Cerebellar nuclear complex (tissue), 1 donor: ENCODE measurements at regions not wholly inside any gene's neighbourhood (a gene's known extent, or its start where the extent isn't known, plus 50 kb on each side); places are given as distances from the start of the nearest gene placed in this dataset.

ENCODE experiments used
- DNase-seq, 2 experiments: peaks; one replicate each; lab custom pipeline; 2025; lab: John Stamatoyannopoulos, UW

DNA sequence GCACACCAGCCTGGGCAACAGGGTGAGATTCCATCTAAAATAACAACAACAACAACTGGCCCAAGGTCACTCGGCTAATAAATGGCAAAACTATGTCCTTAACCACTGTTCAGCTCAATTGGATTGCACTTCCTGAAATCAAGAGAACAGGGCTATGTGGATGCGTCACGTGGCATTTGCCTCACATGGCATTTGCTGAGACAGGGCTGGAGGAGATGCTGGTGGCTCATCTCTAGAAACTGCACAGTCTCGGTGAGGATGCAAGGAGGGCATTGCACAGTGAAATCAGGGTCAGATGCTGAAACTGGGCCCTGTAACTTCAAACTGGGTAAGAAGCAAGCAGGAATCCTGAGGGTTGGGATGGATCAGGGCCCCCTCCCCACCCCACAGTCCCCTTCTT, 171.9 kb downstream of the BUD13 start:
- no peak for DNase-seq

DNA sequence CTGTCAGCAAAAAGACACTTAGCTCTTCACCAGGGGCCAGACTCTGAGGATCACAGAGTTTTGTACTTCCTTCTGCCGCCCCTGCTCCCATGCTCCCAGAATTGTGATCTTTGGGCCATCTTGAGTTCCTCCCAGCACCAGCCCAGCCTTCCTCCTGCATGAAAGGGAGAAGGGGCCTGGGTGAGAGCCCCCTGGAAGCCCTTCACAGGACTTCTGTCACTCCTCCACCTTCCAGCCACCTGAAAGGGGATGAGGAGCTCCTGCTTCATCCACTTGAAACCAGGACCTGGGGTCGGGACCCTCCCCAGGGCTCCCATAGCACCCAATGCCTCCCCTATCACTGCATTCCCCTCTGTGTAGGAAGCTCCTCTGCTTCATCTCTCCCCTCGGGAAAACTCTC, 174.2 kb downstream of the BUD13 start:
- DNase-seq, result no peak

DNA sequence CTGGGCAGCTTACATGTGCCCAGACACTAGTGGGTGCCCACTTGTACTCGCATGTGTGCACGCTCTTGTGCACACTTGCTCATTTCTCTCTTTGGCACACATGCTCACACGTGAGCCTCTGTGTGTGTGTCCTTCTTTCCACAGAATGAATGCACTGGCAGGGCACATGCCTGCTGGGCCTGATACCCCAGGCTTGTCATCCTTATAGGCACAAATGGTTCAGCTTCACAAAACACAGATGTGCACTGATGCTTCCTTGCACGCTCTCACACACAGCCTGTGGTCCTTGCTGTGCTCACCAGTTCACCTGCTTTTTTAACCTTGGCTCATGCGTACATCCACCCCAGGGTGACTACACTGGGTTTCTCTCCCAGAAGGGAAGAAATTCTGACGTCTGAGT, 174.8 kb downstream of the BUD13 start:
- DNase-seq, result no peak

DNA sequence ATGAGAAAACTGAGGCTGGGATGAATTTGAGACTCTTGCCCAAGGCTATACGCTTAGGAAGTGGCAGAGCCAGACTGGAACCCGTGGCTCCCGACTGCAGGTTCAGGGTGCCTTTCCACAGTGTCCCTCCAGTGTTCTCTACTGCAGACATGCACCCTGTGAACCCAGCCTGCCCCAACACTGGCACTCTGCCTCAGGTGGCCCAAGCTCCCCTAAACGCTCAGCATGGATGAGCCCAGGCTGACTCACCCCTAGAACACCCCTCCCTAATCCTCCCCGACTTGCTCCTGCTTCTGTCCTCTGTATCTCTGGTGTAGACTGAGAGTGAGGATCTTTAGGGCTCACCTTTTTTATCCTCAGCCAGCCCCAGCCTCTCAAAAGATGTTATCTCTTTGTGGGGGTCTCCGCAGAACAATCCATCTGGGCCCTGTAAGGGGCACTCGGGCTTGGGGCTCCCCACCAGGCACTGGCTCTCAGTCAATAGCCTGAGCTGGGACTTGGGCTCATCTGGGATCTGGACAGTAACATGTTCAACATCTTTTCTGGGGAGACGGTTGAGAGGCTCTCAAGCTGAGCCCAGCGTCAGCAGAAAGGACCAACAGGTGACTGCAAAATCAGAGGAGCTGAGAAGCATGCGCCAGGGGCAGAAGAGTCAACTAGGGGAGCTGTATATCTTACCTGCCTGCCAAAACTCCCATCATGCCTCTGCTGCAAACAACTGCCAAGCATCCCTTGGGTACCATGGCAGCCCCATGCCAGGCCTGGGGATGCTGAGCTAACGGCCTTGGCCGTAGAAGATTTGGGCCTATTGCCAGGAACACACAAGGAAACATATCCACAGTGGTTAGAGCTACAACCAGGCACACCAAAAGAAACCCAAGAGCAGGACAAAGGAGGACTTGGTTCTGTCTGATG, 176.2 kb downstream of the BUD13 start:
- no peak for DNase-seq

DNA sequence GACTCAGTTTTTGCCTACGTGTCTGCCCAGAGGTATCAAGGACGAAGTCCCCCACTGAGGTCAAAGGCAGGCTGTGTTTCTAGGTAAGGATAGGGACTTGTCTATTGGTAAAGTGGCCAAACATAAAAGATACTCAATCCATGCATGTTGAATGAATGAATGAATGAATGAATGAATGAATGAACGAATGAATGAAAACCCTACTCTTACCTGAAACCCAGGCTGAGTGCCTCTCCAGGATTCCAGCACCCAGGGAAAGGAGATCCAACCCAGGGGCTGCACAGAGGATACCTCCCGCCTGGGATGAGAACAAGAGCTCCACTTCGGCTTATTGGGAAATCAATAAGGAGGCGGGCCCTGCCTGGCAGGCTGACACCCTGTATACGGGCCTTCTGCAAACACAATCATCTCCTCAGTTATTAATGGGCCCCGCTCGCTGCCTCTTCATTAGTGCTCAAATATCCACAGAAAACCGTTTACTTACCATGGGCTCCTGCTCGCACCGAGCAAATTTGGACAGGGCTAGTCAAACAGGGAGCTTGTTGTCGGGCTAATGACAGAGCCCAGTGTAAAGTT, 177.4 kb downstream of the BUD13 start:
- no peak for DNase-seq

DNA sequence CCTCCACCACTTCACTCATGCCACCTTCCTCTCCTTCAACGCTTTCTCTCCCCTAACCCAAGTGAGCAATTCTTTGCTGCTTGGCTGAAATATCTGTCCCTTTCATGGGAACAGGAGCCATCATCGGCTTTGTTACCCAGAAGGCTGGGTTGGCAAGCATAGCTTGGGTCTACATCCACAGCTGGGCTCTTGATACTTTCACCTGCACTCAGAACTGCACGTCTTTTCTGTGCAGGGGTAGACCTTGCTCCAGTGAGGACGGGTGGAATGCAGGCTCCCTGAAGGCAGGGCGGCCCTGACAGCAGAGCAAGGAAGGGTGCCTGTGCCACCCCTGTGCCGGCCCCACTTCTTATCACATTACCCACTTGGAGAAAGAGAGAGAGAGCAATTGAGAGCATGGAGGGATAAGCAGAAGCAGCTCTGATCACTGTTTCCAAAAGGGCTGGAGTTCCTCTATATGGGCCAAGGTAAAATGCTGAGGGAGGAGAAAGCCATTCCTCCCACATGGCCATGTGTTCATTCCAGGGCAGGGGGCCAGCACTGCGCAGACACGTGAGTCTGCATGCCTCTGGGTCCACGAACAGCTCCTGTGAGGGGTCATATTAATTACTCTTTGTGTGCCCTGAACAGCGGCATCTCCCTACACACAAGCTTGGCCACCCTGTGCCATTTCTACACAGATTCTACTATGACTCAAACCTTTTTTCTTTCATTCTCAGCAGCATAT, 181.8 kb downstream of the BUD13 start:
- no peak for DNase-seq

DNA sequence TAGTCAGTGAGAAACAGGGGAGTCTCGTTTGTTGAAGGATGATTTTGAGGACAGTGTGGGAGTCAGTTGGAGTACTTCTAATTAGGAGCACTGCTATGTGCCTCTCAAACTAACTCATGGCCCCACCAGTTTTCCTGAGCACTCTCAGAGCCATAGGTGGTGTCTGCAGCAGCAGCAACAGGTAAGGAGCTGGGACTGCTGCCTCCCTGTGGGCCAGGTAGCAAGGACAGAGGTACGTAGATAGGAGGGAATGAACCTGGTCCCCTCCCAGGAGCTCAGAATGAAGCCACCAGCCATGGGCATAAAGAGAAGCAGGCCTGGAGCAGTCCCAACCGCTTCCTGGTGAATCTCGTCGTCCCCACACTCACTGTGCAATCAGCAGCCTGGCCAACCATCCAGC, 183.4 kb downstream of the BUD13 start:
- DNase-seq, result no peak

DNA sequence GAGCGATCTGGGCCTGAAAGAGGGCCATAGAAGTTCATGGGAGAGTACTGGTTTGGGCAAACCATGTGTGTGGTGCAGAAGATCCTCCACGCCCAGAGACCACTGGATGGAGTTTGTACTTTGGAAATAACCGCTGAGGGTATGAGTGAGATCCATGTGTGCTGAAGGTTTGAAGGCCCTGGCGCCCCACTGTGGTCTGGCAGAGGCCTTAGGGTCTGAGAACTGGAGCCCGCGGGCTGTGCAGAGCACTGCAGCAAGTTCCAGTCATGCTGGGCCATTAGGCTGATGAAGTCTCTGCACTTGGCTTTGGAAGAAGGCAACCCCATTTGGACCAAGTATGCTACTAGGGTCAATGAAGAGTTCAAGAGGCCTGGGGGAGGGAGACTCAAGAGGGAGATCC, 186.4 kb downstream of the BUD13 start:
- DNase-seq, result no peak

DNA sequence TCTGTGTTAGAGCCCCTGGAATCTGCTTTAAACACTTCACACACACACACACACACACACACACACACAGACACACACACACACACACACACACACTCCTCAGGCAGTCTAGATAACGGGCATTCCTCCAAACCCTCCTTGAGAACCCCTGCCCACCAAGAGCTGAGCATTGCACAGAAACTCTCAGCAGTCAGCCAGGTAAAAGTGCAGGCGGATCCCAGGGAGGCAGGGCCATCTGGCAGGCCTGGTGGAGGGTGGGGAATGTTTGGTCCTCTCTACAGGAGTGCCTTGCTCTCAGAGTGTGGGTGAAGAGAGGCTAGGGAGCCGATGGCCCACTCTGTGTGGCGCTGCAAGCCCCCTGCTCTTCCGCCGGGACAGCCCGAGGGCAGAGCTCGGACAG, 190.2 kb downstream of the BUD13 start:
- DNase-seq, result no peak

DNA sequence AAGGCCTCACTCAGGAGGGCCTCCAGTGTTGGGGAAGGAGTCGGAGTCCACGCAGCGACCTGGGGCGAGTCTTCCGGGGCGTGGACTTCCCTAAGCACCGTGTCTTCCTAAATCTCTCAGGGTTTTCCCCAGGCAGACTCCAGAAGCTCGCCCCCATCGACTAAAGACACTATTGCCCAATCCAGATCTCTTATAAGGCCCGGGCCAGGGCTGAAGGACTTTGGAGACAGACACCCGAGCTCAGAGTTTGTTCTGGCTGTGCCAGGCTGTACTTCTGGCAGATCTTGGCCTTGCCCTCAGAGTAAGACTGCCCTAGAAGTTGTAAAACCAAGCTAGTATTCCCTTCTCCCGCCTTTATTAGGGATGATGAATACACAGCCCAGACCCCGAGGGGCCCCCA, 191.4 kb downstream of the BUD13 start:
- DNase-seq, result no peak

DNA sequence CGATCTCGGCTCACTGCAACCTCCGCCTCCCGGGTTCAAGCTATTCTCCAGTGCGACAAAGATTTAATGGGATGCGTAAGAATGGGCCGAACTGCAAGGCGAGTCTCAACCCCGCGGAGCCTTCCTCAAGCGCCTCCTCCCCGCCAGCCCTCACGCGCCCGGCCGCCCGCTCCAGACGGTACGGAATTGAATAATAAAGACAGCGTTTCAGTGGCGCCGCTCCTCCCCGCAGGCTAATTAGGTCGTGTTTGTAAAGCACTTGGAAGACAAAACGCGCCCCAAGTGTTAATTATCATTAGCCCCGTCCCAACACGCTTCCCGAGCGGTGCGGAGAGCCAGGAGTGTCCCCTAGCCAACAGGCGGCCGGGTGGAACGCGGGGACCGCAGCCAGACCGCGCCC, 192.0 kb downstream of the BUD13 start:
- DNase-seq, result no peak

DNA sequence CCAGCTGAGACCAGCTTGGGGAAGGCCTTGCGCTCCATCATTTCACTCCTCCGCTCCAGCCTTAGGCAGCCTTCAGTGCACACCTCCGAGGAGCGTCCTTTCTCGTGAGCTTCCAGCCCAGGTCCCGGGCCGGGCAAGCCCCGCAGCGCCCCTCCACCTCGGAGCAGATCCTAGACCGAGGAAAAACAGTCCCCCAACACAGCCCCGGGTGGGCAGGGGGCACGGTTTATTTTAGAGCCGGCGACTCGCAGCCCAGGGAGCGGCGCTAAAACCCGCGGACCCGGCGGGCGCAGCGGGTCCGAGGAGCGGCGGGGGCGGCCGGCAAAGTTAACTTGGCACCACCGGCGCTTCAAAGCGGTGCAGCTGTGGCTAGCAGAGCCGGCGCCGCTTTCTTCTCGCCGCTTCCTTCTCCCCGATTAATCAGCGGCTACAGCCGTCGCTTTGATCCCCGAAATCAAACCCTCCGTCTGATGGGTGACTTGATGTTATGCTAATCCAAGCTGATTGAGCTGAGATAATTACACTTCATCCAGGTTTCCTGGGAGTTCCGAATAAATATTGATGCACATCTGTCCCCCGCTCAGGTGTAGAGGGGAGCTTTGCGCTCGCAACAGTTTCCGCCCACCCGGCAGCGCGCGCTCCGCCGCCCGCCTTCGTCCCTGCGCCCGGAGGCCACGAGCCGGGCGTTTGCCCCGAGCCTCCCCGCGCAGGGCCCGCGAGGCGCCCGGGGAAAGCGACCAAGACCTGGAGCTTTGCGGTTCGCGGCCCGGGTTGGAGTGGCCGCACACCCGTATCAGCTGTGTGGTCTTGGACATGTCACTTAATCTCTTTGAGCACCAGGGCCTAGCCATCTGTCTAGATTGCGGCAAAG, 192.7 kb downstream of the BUD13 start:
- DNase-seq, result no peak

DNA sequence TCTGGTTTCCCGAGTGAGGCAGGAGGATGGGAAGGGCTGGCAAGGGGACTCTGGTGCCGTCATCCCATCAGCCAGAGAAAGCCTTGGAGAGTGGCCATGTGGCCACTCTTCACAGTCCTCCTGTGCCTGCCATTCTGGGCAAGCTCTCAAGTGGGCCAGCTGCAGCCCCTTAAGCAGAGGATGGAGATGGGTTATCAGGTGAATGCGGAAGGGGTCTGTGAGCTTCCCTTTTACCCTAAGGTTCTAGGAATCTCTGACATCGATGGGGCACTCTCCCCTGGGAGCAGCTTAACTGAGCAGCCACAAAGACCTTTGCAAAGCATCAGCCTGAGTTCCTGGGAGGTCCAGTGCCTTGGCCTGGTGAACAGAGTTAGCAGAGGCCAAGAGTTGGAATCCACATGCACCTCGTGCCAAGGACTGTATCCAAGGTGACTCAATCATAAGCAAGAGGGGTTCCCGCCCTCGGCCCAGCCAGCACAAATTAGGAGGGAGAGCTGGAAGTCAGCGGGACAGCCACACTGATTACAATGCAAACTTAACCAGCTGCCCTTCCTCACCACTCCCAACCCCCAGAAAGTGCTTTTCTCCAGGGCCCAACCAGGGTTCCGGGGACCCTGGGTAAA, 193.6 kb downstream of the BUD13 start:
- no peak for DNase-seq

DNA sequence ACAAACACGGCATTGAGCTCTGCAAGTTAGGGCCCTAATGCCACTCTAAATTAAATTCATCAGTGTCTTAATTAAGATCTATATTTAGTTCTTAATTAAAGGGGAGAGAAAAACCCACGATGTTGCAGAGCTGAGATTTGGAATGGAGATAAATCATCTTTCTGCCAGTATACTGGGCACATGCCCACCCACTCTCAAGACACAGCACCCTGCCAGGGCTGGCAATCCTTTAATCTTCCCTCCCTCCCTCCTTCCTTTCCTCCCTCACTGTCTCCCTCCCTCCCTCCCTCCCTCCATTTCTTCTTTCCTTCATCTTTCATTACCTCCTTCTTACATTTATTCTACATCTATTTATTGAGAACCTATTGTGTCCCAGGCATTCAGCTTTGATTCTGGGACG, 194.8 kb downstream of the BUD13 start:
- DNase-seq, result no peak

DNA sequence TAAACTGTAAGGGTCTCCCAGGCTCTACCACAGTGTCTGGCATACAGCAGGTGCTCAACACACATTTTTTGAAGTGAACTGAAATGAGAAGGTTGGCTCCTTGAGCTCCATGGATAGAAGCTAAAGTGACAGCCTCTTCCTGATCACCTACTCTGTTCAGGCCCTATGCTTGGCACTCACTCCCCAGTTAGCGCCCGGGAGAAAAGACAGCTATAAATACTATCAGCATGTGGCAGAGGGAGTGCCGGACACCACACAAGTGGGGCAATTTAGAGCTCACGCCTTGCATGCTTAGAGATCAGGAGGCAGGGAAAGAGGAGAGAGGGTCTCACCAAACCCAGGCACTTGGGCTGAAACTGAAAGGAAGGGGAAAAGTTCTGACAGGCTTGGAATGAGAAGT, 195.5 kb downstream of the BUD13 start:
- DNase-seq, result no peak

DNA sequence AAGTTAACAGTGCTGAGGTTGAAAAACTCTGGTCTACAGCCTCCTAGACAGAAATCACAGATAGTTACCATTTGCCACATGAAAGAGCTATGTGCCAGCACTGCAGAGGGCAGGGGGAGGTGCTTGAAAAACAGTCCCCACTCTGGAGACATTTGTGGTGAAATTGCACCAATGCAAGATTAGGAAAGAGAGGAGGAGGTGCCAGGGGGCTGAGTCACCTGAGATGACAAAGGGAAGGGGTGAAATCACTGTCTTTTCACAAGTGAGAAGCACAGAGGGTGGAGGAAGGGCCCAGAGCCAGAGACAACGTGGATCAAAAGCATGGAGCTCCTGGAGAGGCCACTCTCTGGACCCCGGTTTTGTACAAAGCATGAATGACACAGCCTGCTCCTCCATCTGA, 196.3 kb downstream of the BUD13 start:
- no peak for DNase-seq

DNA sequence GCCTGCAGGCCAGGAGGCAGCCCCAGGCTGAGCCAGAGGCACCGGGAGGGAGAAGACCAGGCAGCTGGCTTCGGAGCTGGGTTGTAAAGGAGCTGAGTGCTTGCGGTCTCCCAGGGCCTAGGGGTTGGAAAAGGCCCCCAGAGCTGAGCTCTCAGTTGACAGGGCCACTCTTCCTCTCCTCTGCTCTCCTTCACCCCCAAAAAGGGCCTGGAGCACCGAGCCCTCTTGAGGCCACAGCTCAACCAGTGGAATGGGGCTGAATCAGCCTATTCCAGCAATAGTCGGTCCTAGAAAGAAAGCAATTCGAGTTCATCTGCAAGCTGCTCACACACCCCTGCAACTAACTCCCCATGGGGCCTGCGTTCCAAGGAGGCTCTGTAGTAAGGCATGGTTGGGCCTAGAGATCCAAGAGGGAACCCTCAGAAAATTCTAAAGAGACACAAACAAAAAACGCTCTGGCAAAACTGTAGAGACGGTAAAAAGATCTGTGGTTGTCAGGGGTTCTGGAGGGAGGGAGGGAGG, 205.0 kb downstream of the BUD13 start:
- no peak for DNase-seq

DNA sequence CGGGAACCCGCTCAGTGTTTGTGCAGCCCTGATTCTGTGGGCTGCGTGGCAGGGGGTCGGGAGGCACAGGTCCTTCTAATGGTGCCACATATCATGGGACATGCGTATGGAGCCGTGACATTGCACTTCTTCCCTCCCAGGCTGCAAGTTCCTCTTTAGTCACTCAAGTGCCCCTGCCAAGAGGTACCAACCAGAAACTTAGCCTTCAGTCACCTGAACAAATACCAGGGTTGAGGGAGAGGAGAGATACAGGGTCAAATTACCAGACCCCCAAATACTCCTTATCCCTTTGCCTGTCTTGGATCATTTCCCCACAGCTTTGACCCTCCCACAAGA, 209.1 kb downstream of the BUD13 start:
- DNase-seq, result no peak

DNA sequence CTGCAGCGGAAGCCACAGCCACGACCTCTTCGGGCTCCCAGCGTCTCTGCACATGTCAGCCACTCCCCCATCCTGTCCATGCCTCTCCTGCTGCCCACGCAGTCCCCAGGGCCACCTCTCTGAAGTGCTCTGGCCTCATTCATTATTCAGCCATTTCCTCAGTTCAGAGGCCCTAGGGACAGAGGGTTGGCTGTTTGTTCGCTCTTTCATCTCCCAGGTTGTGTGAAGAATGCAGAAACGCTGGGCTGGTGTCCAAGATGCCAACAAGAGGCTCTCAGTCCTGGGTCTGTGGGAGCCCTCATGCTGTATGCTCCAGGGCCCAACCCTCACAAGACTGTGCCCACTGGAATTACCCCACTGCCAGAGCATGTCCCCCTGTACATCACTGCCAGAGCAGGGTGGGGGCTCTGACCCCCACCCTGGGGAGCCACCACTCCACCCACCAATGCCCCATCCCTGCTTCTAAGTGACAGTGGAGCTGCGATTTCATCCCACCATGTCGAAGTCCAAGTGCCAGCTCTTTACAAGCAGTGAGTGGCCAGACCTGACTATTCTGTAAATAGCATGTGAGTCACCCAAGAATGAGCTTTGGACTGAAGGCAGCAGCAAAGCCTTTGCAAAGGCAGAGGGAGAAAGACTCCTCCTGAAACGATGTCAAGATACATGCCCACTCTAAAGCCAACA, 209.6 kb downstream of the BUD13 start:
- DNase-seq, result no peak

DNA sequence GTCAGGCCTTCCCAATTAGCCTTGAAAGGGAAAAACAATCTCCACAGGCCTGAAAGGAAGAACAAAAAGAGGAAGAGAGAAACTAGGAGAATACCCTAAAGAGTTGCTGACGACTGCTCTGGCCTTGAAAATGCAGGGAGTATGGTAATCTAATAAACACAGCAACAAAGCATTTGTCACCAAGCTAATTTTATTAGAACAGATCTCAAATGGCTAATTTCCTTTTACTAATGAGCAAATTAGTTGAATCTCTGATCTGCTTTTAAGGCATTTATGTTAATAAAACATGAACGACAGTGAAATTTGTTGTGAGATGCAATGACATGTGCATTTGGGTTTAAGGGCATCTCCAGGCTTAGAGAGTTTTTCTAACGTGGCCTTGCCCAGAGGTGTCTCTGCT, 212.2 kb downstream of the BUD13 start:
- DNase-seq, result no peak
